ENCODE measurements at regions not wholly inside any gene's neighbourhood (a gene's known extent, or its start where the extent isn't known, plus 50 kb on each side); places are given as distances from the start of the nearest gene placed in this dataset.

- Histone ChIP-seq H4K20me1 (ENCODE audit: insufficient read depth) (no peaks in the 10 kb centered on the region), H3K9me3 (ENCODE audit: low read length) (no peaks in the 10 kb centered on the region), H3K9ac (ENCODE audit: low read length) (no peak overlapping the region), H3K79me2 (replicated peaks; ENCODE audit: insufficient read depth, low read length) (no peaks in the 10 kb centered on the region), H3K9me2 (ENCODE audit: insufficient read depth, low read length) (no peaks in the 10 kb centered on the region), H2AFZ (ENCODE audit: low read depth, low read length) (no peak overlapping the region), H3K36me3 (ENCODE audit: insufficient read depth, low read length) (no peaks in the 10 kb centered on the region), H3K27me3 (ENCODE audit: insufficient read depth, low read depth, low read length) (no peaks in the 10 kb centered on the region), H3K4me2 (ENCODE audit: low read length) (no peak overlapping the region), H3K27ac (ENCODE audit: low read length) (no peak overlapping the region), H3F3A (ENCODE audit: insufficient read depth, low read length, poor library complexity, severe bottlenecking) (no peaks in the 10 kb centered on the region), H3K4me3 (ENCODE audit: low read length) (no peak overlapping the region)
- TF ChIP-seq REST (IDR thresholded peaks at IDR 0.05; ENCODE audit: borderline replicate concordance) (no peak), SMC3 (conservative IDR thresholded peaks at IDR 0.05; ENCODE audit: poor library complexity) (no peak), RAD21 (conservative IDR thresholded peaks at IDR 0.05) (no peak), EZH2 (IDR thresholded peaks at IDR 0.05; ENCODE audit: borderline replicate concordance, insufficient read depth, low read length, poor library complexity, severe bottlenecking) (no peak), MXI1 (conservative IDR thresholded peaks at IDR 0.05; ENCODE audit: poor library complexity, severe bottlenecking) (no peak), POLR2AphosphoS5 (IDR thresholded peaks at IDR 0.05) (no peak), CTCF (IDR thresholded peaks at IDR 0.05; ENCODE audit: poor library complexity, severe bottlenecking) (no peak), EP300 (conservative IDR thresholded peaks at IDR 0.05; ENCODE audit: poor library complexity, severe bottlenecking) (no peak), TAF1 (IDR thresholded peaks at IDR 0.05; ENCODE audit: low read depth) (no peak)
Measured at GRCh38 chr3:8400911-8401310, 100.7 kb upstream of the LMCD1 start.

GRCh38 chr3:8403996-8404395 lies 97.6 kb upstream of the LMCD1 start:
- Histone ChIP-seq H3K9me3 (ENCODE audit: low read length) (no peaks in the 10 kb centered on the region), H3K27me3 (ENCODE audit: insufficient read depth, low read depth, low read length) (no peaks in the 10 kb centered on the region), H3K36me3 (ENCODE audit: insufficient read depth, low read length) (no peaks in the 10 kb centered on the region), H3K27ac (ENCODE audit: low read length) (no peak overlapping the region), H4K20me1 (ENCODE audit: insufficient read depth) (no peaks in the 10 kb centered on the region), H3K79me2 (replicated peaks; ENCODE audit: insufficient read depth, low read length) (no peaks in the 10 kb centered on the region), H2AFZ (ENCODE audit: low read depth, low read length) (no peak overlapping the region), H3K9ac (ENCODE audit: low read length) (no peak overlapping the region), H3F3A (ENCODE audit: insufficient read depth, low read length, poor library complexity, severe bottlenecking) (no peaks in the 10 kb centered on the region), H3K9me2 (ENCODE audit: insufficient read depth, low read length) (no peaks in the 10 kb centered on the region), H3K4me3 (ENCODE audit: low read length) (no peak overlapping the region), H3K4me2 (ENCODE audit: low read length) (no peak overlapping the region)
- no peak for TF ChIP-seq REST (IDR thresholded peaks at IDR 0.05; ENCODE audit: borderline replicate concordance)
- no peak for TF ChIP-seq MXI1 (conservative IDR thresholded peaks at IDR 0.05; ENCODE audit: poor library complexity, severe bottlenecking)
- no peak for TF ChIP-seq RAD21 (conservative IDR thresholded peaks at IDR 0.05)
- TF ChIP-seq POLR2AphosphoS5 (IDR thresholded peaks at IDR 0.05), result no peak
- TF ChIP-seq EZH2 (IDR thresholded peaks at IDR 0.05; ENCODE audit: borderline replicate concordance, insufficient read depth, low read length, poor library complexity, severe bottlenecking), result no peak
- no peak for TF ChIP-seq EP300 (conservative IDR thresholded peaks at IDR 0.05; ENCODE audit: poor library complexity, severe bottlenecking)
- no peak for TF ChIP-seq CTCF (IDR thresholded peaks at IDR 0.05; ENCODE audit: poor library complexity, severe bottlenecking)
- TF ChIP-seq TAF1 (IDR thresholded peaks at IDR 0.05; ENCODE audit: low read depth), result no peak
